ENCODE measurements at regions not wholly inside any gene's neighbourhood (a gene's known extent, or its start where the extent isn't known, plus 50 kb on each side); places are given as distances from the start of the nearest gene placed in this dataset.

DNA sequence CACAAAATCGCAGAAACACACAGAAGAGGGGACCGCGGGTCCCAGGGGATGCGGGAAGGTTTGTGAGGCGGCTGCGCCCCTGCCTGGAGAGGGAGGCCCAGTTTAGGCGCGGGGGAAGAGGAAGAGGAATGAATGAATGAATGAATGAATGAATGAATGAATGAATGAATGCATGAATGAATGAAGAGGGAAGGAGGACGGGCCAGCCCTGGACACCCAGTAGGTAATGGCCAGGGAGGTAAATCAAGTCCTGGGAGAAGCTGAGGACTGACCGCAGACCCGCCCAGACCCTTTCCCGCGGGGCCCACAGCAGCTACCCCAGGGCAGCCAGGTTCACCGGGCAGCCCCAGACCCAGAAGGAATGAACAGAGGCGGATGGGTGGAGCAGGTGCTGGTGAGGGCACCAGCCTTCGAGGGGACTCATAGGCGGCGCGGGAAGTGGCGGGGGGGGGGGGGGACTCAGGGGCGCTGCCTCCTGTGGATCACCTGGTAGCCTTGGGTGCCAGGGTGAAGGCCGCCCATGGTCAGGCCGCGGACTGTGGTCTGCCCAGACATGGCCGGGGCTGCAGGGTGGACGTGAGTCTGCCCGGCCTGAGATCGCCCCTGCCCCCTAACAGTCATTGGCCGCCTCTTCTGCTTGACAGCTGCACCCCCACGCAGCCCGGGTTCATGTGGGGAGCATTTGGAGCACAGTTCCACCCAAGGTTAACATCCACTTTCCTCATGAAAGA lies 192.0 kb upstream of the PDE10A start:
- no peaks in the 10 kb centered on the region for H3K9me3 ChIP-seq (ENCODE audit: control insufficient read depth, insufficient read depth, low read length)
- peaks cover 2% of the 10 kb centered on the region for H3K4me1 ChIP-seq (ENCODE audit: control insufficient read depth, insufficient read depth, low read length)
- H3K36me3 ChIP-seq (ENCODE audit: control insufficient read depth, insufficient read depth, low read length) = no peaks in the 10 kb centered on the region
- H3K9ac ChIP-seq (ENCODE audit: low read depth, low read length) = no peak overlapping the region
- H3K27me3 ChIP-seq (ENCODE audit: control insufficient read depth, insufficient read depth, low read length) = peaks cover 54% of the 10 kb centered on the region
- H3K4me3 ChIP-seq (ENCODE audit: low read depth, low read length) = peak overlapping the region; percentile 48

DNA sequence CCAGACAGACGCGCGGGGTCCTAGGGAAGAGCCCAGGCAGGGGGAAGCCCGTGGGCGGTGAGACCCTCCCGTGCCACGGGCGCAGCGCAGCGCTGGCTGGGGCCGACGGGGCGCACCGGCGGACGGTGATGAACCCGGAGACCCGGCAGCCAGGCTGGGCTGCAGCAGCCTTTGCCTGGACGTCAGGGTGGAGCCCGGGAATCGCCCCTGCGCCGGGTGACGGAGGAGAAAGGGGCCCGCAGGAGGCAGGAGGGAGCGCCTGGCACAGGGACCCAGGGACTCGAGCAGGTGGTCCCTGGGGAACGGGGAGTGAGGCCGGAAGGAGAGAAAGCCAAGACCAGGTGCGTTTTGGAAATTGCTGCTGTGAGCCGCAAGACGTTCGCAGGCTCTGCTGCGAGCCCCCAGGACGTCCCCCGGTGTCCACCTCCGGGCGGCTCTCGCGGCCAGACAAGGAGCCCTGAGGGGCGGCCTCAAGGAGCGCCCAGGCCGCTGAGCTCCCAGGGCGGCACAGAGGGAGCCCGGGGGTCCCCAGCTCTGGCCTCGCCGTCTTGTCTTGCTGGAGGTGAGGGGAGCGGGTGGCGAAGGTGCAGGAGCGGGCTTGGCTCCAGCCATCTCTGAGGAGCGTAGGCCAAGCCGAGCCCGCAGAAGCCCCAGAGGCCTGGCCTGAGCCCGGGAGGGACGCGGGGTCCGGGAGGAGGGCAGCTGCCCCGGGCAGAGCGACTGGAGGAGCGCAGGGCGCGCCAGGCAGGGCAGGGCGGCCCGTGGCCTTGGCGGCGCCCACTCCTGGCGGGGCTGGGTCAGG lies 191.2 kb upstream of the PDE10A start:
- Histone ChIP-seq H3K9ac (ENCODE audit: low read depth, low read length) (no peak overlapping the region), H3K9me3 (ENCODE audit: control insufficient read depth, insufficient read depth, low read length) (no peaks in the 10 kb centered on the region), H3K27me3 (ENCODE audit: control insufficient read depth, insufficient read depth, low read length) (peaks cover 61% of the 10 kb centered on the region), H3K36me3 (ENCODE audit: control insufficient read depth, insufficient read depth, low read length) (no peaks in the 10 kb centered on the region), H3K4me1 (ENCODE audit: control insufficient read depth, insufficient read depth, low read length) (peaks cover 2% of the 10 kb centered on the region), H3K4me3 (ENCODE audit: low read depth, low read length) (peak overlapping the region; percentile 48)

DNA sequence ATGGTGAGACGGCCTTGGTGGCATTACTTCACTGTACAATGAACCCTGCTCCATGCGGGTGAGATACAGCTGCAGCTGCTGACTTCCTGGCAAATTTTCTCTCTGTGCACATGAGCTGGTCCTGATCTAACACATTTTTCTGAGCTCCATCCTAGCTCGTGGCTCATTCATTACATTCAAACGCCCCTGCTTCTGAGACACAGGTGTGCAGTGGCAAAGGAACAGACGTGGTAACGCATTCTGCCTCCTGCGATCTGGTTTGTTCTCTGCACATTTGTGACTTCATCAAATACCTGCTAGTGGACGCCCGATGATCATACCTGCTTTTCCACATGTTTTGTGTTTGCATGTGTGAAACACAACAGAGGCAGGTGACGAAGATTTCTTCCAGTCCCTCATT lies 189.6 kb upstream of the PDE10A start:
- H3K9ac ChIP-seq (ENCODE audit: low read depth, low read length) = no peak overlapping the region
- H3K4me3 ChIP-seq (ENCODE audit: low read depth, low read length) = no peak overlapping the region
- peaks cover 2% of the 10 kb centered on the region for H3K4me1 ChIP-seq (ENCODE audit: control insufficient read depth, insufficient read depth, low read length)
- H3K36me3 ChIP-seq (ENCODE audit: control insufficient read depth, insufficient read depth, low read length) = no peaks in the 10 kb centered on the region
- H3K27me3 ChIP-seq (ENCODE audit: control insufficient read depth, insufficient read depth, low read length) = peaks cover 62% of the 10 kb centered on the region
- H3K9me3 ChIP-seq (ENCODE audit: control insufficient read depth, insufficient read depth, low read length) = no peaks in the 10 kb centered on the region

DNA sequence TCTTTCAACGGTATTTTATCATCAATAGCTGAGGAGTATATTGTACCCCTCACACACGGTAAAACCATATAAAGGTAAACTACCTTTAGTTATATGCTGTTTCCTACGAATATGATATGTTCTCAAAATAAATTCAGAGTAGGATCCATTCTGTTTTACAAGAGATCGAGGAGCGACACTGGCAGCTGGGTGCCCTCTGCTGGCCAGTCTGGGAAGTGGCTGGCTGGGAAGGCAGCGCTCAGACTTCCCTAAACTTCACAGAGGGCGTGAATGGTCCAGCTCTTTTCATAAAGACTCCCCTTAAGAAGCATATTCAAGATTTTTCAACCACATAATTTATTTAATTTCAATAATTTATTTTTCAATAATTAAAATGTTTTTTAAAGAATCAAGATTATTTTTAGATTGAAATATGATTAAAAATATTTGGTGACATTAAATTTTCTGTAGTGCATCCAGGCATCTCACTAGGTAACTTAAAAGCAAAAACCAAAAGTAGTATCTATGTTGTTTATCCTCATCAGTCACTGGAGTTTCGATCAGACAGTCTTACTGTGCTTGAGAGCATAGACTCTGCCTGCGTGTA lies 187.5 kb upstream of the PDE10A start:
- Histone ChIP-seq H3K9ac (ENCODE audit: low read depth, low read length) (no peak overlapping the region), H3K27me3 (ENCODE audit: control insufficient read depth, insufficient read depth, low read length) (peaks cover 54% of the 10 kb centered on the region), H3K9me3 (ENCODE audit: control insufficient read depth, insufficient read depth, low read length) (no peaks in the 10 kb centered on the region), H3K4me1 (ENCODE audit: control insufficient read depth, insufficient read depth, low read length) (no peaks in the 10 kb centered on the region), H3K36me3 (ENCODE audit: control insufficient read depth, insufficient read depth, low read length) (no peaks in the 10 kb centered on the region), H3K4me3 (ENCODE audit: low read depth, low read length) (no peak overlapping the region)

DNA sequence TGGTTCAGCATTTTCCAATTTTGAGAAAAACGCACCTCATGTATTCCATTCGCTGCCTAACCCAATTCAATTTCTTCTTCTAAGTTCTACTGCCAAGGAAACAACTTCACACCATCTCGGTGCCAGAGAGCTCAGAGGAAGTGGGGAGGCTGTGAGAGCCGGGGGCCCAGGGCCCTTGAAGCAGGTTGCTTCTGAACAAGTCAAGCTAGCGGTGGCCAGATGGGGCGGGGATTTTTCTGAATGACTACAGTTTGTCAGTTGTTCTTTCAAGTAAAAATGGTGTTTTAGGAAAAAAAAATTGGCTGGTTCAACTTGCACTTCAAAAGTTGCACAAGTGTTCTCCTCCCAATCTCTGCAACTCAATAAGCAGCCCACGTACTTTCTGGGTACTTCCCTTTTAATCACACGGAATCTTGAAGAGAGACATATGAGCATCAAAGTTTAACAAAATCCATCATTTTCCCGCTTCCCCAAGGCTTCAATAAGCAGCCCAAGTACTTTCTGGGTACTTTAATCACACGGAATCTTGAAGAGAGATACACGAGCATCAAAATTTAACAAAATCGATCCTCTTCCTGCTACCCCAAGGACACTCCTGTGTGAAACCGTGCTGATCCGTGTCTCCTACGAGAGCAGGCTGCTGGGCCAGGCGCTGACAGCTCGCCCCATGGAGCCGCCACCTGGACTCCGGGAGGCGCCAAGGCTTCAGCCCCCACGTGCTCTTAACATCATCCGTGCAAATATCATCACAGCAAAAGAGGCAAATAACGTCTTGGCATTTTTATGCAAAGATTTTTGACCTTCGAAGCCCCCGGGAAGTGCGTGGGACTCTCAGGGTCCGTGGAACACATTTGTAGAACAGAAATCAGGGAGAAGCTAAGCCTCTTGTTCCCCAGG lies 186.7 kb upstream of the PDE10A start:
- Histone ChIP-seq H3K9me3 (ENCODE audit: control insufficient read depth, insufficient read depth, low read length) (no peaks in the 10 kb centered on the region), H3K4me3 (ENCODE audit: low read depth, low read length) (no peak overlapping the region), H3K9ac (ENCODE audit: low read depth, low read length) (no peak overlapping the region), H3K4me1 (ENCODE audit: control insufficient read depth, insufficient read depth, low read length) (no peaks in the 10 kb centered on the region), H3K36me3 (ENCODE audit: control insufficient read depth, insufficient read depth, low read length) (no peaks in the 10 kb centered on the region), H3K27me3 (ENCODE audit: control insufficient read depth, insufficient read depth, low read length) (peaks cover 51% of the 10 kb centered on the region)

DNA sequence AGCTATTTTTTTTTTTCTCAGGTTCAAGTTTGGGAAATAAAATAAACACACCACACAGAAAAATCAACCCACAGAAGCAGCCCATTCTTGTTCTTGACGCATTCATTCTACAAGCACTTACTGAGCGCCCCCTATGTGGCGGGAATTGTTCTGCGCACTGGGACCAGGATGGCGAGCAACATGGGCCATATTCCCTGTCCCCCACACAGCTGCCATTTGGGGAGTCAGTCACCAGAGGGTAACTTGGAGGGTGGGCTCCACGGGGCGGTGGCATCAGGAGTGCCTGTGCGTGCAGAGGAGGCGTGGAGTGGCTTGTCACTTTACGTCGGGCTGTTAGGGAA lies 185.0 kb upstream of the PDE10A start:
- peaks cover 34% of the 10 kb centered on the region for H3K27me3 ChIP-seq (ENCODE audit: control insufficient read depth, insufficient read depth, low read length)
- H3K9me3 ChIP-seq (ENCODE audit: control insufficient read depth, insufficient read depth, low read length) = no peaks in the 10 kb centered on the region
- no peak overlapping the region for H3K9ac ChIP-seq (ENCODE audit: low read depth, low read length)
- peaks cover under 1% of the 10 kb centered on the region for H3K4me1 ChIP-seq (ENCODE audit: control insufficient read depth, insufficient read depth, low read length)
- no peaks in the 10 kb centered on the region for H3K36me3 ChIP-seq (ENCODE audit: control insufficient read depth, insufficient read depth, low read length)
- no peak overlapping the region for H3K4me3 ChIP-seq (ENCODE audit: low read depth, low read length)

DNA sequence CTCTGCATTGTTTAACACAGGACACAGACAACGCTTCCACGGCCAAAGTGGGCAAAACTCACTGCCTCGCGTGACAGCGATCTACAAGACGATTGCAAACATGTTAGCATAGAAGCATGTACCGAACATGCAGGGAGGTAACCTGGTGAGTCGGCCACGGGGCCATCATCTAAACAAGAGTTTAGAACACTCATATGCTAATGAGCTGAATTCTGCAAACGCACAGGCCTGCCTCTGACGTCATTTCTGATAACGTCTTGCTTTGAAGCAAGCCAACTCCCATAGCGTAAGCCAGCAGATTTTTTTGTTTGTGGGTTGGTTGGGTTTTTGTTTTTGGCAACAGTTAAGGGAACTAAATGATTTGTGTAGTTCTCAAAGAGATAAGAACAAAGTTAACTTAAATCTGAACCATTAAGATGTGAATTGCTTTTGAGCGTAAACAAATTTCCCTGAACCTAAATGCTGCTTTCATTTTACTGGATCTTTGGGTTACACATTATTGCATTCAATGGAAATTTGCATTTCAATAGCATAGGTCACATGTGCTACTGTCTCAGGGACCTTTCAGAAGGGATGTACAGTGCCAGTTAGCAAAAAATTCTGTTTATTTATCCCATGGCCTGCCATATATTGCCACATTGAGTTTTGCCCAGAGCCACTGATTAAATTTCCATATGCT lies 184.5 kb upstream of the PDE10A start:
- H3K27me3 ChIP-seq (ENCODE audit: control insufficient read depth, insufficient read depth, low read length) = peaks cover 29% of the 10 kb centered on the region
- H3K9me3 ChIP-seq (ENCODE audit: control insufficient read depth, insufficient read depth, low read length) = no peaks in the 10 kb centered on the region
- H3K36me3 ChIP-seq (ENCODE audit: control insufficient read depth, insufficient read depth, low read length) = no peaks in the 10 kb centered on the region
- H3K4me1 ChIP-seq (ENCODE audit: control insufficient read depth, insufficient read depth, low read length) = peaks cover 6% of the 10 kb centered on the region
- H3K4me3 ChIP-seq (ENCODE audit: low read depth, low read length) = no peak overlapping the region
- H3K9ac ChIP-seq (ENCODE audit: low read depth, low read length) = no peak overlapping the region

DNA sequence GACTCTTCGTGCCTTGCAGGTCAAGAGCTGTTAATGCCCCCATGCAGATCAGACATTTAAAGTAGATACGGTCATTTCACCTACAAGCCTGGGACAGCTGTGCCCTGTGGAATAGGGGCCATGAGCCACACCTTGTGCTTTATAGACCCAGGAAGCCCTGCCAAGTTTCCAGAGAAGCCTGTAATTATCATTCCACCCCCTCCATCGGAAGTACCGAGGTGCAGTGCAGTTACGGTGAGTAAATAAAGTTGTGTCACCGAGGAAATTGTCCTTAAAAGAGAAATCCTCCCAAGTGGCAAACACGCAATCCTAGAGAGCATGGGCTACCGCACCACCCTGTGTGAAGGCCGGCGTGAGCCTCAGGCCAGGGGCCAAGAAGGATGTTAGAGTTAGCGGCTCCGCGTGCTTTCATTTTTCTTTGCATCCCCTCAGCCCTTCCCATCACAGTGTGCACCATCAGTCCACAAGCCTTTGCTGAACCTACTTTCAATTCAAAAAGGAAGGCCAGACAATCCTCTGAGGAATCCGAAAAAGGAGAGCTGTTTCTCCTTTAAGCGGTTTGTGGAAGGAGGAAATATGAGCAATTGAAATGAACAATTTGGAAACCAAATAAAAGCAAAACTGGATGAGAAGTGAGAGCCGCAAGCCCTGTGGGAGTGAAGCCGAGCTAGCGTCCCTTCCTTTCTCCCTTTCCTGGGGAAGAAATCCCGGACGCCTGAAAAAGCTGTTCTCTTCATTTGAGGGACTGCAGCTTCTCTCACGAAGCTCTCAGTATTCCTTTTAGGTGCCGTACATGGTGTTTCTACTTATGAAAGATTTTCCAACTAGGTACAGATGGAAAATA lies 183.3 kb upstream of the PDE10A start:
- Histone ChIP-seq H3K9ac (ENCODE audit: low read depth, low read length) (no peak overlapping the region), H3K4me1 (ENCODE audit: control insufficient read depth, insufficient read depth, low read length) (peaks cover 17% of the 10 kb centered on the region), H3K36me3 (ENCODE audit: control insufficient read depth, insufficient read depth, low read length) (no peaks in the 10 kb centered on the region), H3K27me3 (ENCODE audit: control insufficient read depth, insufficient read depth, low read length) (peaks cover 19% of the 10 kb centered on the region), H3K9me3 (ENCODE audit: control insufficient read depth, insufficient read depth, low read length) (no peaks in the 10 kb centered on the region), H3K4me3 (ENCODE audit: low read depth, low read length) (no peak overlapping the region)

DNA sequence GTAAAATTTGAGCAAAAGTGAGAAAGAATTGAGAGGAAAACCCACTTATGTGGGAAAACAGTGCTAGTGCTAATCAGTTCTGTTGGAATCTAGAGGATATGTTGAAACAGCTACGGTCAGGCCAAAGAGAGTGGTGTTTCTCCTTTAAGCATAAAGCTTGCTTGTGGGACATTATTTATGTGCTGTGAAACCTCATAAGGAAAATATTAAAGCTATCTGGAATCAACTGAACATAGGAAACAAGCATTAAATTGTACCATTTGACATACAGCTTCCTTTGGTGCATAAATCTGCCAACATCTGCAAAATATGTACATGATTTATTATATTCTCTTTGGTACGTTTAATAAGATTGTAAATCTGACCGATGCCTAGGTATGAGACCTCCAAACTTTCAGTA lies 182.5 kb upstream of the PDE10A start:
- H3K4me1 ChIP-seq (ENCODE audit: control insufficient read depth, insufficient read depth, low read length) = peaks cover 20% of the 10 kb centered on the region
- H3K4me3 ChIP-seq (ENCODE audit: low read depth, low read length) = no peak overlapping the region
- no peak overlapping the region for H3K9ac ChIP-seq (ENCODE audit: low read depth, low read length)
- no peaks in the 10 kb centered on the region for H3K36me3 ChIP-seq (ENCODE audit: control insufficient read depth, insufficient read depth, low read length)
- peaks cover 12% of the 10 kb centered on the region for H3K27me3 ChIP-seq (ENCODE audit: control insufficient read depth, insufficient read depth, low read length)
- no peaks in the 10 kb centered on the region for H3K9me3 ChIP-seq (ENCODE audit: control insufficient read depth, insufficient read depth, low read length)

DNA sequence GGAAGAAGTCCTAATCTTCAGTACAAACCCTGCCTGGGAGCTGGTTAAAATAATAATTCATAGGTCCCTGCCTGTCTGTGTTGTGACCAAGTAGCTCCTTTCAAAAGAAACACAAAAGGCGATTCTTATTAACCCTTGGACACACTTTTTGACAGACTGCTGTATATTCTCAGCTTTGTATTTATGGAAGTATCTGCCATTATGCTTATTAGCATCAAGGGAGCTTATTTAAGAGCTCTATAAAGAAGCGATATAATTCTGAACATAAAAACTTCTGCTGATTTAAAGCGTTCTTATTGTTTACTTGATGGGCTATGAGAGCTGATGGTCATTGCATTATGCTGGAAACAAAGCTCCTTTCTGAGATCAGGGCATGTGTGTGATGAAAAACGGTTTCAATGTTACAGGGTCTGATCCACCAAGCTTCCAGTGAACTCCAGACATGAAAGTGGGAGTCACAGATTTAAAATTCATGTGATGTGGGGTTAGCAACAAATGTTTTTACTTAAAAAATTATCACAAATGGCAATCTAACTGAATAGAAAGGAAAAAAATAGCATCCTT lies 181.8 kb upstream of the PDE10A start:
- Histone ChIP-seq H3K4me3 (ENCODE audit: low read depth, low read length) (no peak overlapping the region), H3K36me3 (ENCODE audit: control insufficient read depth, insufficient read depth, low read length) (no peaks in the 10 kb centered on the region), H3K4me1 (ENCODE audit: control insufficient read depth, insufficient read depth, low read length) (peaks cover 20% of the 10 kb centered on the region), H3K27me3 (ENCODE audit: control insufficient read depth, insufficient read depth, low read length) (peaks cover 7% of the 10 kb centered on the region), H3K9ac (ENCODE audit: low read depth, low read length) (no peak overlapping the region), H3K9me3 (ENCODE audit: control insufficient read depth, insufficient read depth, low read length) (no peaks in the 10 kb centered on the region)
